ENCODE measurements at regions not wholly inside any gene's neighbourhood (a gene's known extent, or its start where the extent isn't known, plus 50 kb on each side); places are given as distances from the start of the nearest gene placed in this dataset.

GRCh38 chr10:94180576-94180975 is 182.2 kb downstream of the NOC3L start:
- in situ Hi-C loops (cut with HindIII; ENCODE audit: low sequenced_read_pairs) = no loop called here

- in situ Hi-C loops (cut with HindIII; ENCODE audit: low sequenced_read_pairs) = no loop called here
Measured at GRCh38 chr10:94183666-94184264, 179.0 kb downstream of the NOC3L start.

- in situ Hi-C loops (cut with HindIII; ENCODE audit: low sequenced_read_pairs) = no loop called here
Measured at GRCh38 chr10:94186722-94187121, 176.0 kb downstream of the NOC3L start.

- in situ Hi-C loops (cut with HindIII; ENCODE audit: low sequenced_read_pairs) = no loop called here
Measured at GRCh38 chr10:94192333-94192732, 170.4 kb downstream of the NOC3L start.

GRCh38 chr10:94192974-94193373 is 169.8 kb downstream of the NOC3L start:
- in situ Hi-C loops (cut with HindIII; ENCODE audit: low sequenced_read_pairs) = no loop called here

- in situ Hi-C loops (cut with HindIII; ENCODE audit: low sequenced_read_pairs) = no loop called here
Measured at GRCh38 chr10:94193466-94193924, 169.2 kb downstream of the NOC3L start.

- in situ Hi-C loops (cut with HindIII; ENCODE audit: low sequenced_read_pairs) = no loop called here
Measured at GRCh38 chr10:94194256-94194655, 168.5 kb downstream of the NOC3L start.

- in situ Hi-C loops (cut with HindIII; ENCODE audit: low sequenced_read_pairs) = no loop called here
Measured at GRCh38 chr10:94197241-94197640, 165.5 kb downstream of the NOC3L start.

GRCh38 chr10:94198324-94198723 is 164.4 kb downstream of the NOC3L start:
- in situ Hi-C loops (cut with HindIII; ENCODE audit: low sequenced_read_pairs) = no loop called here

- in situ Hi-C loops (cut with HindIII; ENCODE audit: low sequenced_read_pairs) = no loop called here
Measured at GRCh38 chr10:94199565-94199964, 163.2 kb downstream of the NOC3L start.

GRCh38 chr10:94200146-94200837 is 162.4 kb downstream of the NOC3L start:
- in situ Hi-C loops (cut with HindIII; ENCODE audit: low sequenced_read_pairs) = no loop called here

- in situ Hi-C loops (cut with HindIII; ENCODE audit: low sequenced_read_pairs) = no loop called here
Measured at GRCh38 chr10:94205396-94205831, 157.3 kb downstream of the NOC3L start.

- in situ Hi-C loops (cut with HindIII; ENCODE audit: low sequenced_read_pairs) = no loop called here
Measured at GRCh38 chr10:94206176-94206575, 156.6 kb downstream of the NOC3L start.

- in situ Hi-C loops (cut with HindIII; ENCODE audit: low sequenced_read_pairs) = no loop called here
Measured at GRCh38 chr10:94208315-94208714, 154.4 kb downstream of the NOC3L start.

GRCh38 chr10:94210440-94211168 is 152.1 kb downstream of the NOC3L start:
- in situ Hi-C loops (cut with HindIII; ENCODE audit: low sequenced_read_pairs) = no loop called here

- in situ Hi-C loops (cut with HindIII; ENCODE audit: low sequenced_read_pairs) = no loop called here
Measured at GRCh38 chr10:94211169-94211510, 151.6 kb downstream of the NOC3L start.

- in situ Hi-C loops (cut with HindIII; ENCODE audit: low sequenced_read_pairs) = no loop called here
Measured at GRCh38 chr10:94213001-94213530, 149.7 kb downstream of the NOC3L start.

GRCh38 chr10:94213980-94214379 is 148.8 kb downstream of the NOC3L start:
- in situ Hi-C loops (cut with HindIII; ENCODE audit: low sequenced_read_pairs) = no loop called here

- in situ Hi-C loops (cut with HindIII; ENCODE audit: low sequenced_read_pairs) = no loop called here
Measured at GRCh38 chr10:94214481-94214893, 148.3 kb downstream of the NOC3L start.

- in situ Hi-C loops (cut with HindIII; ENCODE audit: low sequenced_read_pairs) = no loop called here
Measured at GRCh38 chr10:94216201-94216600, 146.5 kb downstream of the NOC3L start.

GRCh38 chr10:94217411-94217810 is 145.3 kb downstream of the NOC3L start:
- in situ Hi-C loops (cut with HindIII; ENCODE audit: low sequenced_read_pairs) = no loop called here

Data from DLD1 (cell line).